HepG2 (cell line): ENCODE measurements at regions not wholly inside any gene's neighbourhood (a gene's known extent, or its start where the extent isn't known, plus 50 kb on each side); places are given as distances from the start of the nearest gene placed in this dataset.

Source experiments
- CBFB ChIP-seq: sonication (generic); formaldehyde crosslinking; IDR thresholded peaks from 2 replicates; pipeline ENCODE4 v1.4.0; 2020; ENCODE audit warnings: missing genetic modification reagents
- CTCF ChIP-seq: sonication (generic); formaldehyde crosslinking; IDR thresholded peaks from 2 replicates; pipeline ENCODE4 v1.5.0; 2020; ENCODE audit warnings: mild to moderate bottlenecking, missing genetic modification reagents, moderate library complexity
- ETS1 ChIP-seq: sonication (generic); formaldehyde crosslinking; IDR thresholded peaks from 2 replicates; pipeline ENCODE4 v1.4.0; 2020; ENCODE audit warnings: missing genetic modification reagents
- HDAC6 ChIP-seq: fragments of 200-600 bp; sonication (generic); IDR thresholded peaks from 2 replicates; pipeline ENCODE4 v1.7.0; 2017; ENCODE audit warnings: mild to moderate bottlenecking, antibody characterized with exemption, low read length, low read depth
- RBFOX2 ChIP-seq: fragments of 200-400 bp; formaldehyde crosslinking; IDR thresholded peaks from 2 replicates; pipeline ENCODE4 v1.6.1; 2017; ENCODE audit warnings: low read depth, mild to moderate bottlenecking, low read length
- ZBTB8A ChIP-seq: sonication (generic); formaldehyde crosslinking; IDR thresholded peaks from 2 replicates; pipeline ENCODE4 v1.4.0; 2020; ENCODE audit warnings: mild to moderate bottlenecking, low read depth, missing genetic modification reagents, borderline replicate concordance
- ZNF280B ChIP-seq: sonication (generic); formaldehyde crosslinking; IDR thresholded peaks from 2 replicates; pipeline ENCODE4 v1.5.0; 2020; ENCODE audit warnings: missing genetic modification reagents, mild to moderate bottlenecking, borderline replicate concordance
- ZNF282 ChIP-seq: fragments of 450-650 bp; IDR thresholded peaks from 2 replicates; pipeline ENCODE4 v1.6.1; 2018; ENCODE audit not compliant: partially characterized antibody
- ZNF530 ChIP-seq: sonication (generic); formaldehyde crosslinking; IDR thresholded peaks from 2 replicates; pipeline ENCODE4 v1.5.0; 2020; ENCODE audit warnings: low read depth, mild to moderate bottlenecking, missing genetic modification reagents
- ZSCAN20 ChIP-seq: sonication (generic); formaldehyde crosslinking; IDR thresholded peaks from 2 replicates; pipeline ENCODE4 v1.4.0; 2020; ENCODE audit warnings: missing genetic modification reagents, mild to moderate bottlenecking, borderline replicate concordance

GRCh38 chr2:155320236-155320635 lies 621.7 kb downstream of the KCNJ3 start:
- TF ChIP-seq CTCF (CRISPR knock-in tag) = no peak
- no peak for TF ChIP-seq ZNF280B (CRISPR knock-in tag)
- no peak for TF ChIP-seq ZBTB8A (CRISPR knock-in tag)
- no peak for TF ChIP-seq RBFOX2
- no peak for TF ChIP-seq ZNF282
- no peak for TF ChIP-seq CBFB (CRISPR knock-in tag)
- TF ChIP-seq ZNF530 (CRISPR knock-in tag) = no peak
- TF ChIP-seq ETS1 (CRISPR knock-in tag) = no peak
- no peak for TF ChIP-seq ZSCAN20 (CRISPR knock-in tag)
- no peak for TF ChIP-seq HDAC6
